NB4 (cell line): ENCODE measurements at regions not wholly inside any gene's neighbourhood (a gene's known extent, or its start where the extent isn't known, plus 50 kb on each side); places are given as distances from the start of the nearest gene placed in this dataset.
"Not testable (repeated sequence)": the region's sequence is repeated elsewhere in the genome, so short reads cannot be mapped to it uniquely, and the experiment has no call there.

ENCODE experiments used
- DNase-seq: peaks from one replicate; pipeline ENCODE4 v3.0.0; 2010; ENCODE audit warnings: low read depth
- H3K4me3 ChIP-seq: one replicate; pipeline ENCODE4 v1.5.1; 2011; ENCODE audit warnings: mild to moderate bottlenecking, low read depth, low read length, moderate library complexity
- CTCF ChIP-seq: IDR thresholded peaks from one replicate; pipeline ENCODE4 v1.5.1; 2012; ENCODE audit warnings: low read depth, low read length
- MAX ChIP-seq: IDR thresholded peaks from 2 replicates; pipeline ENCODE4 v1.6.1; 2011; ENCODE audit warnings: low read depth, low read length
- MYC ChIP-seq: IDR thresholded peaks from 2 replicates; pipeline ENCODE4 v1.6.1; 2011; ENCODE audit warnings: low read depth, low read length
- POLR2A ChIP-seq: IDR thresholded peaks from 2 replicates; pipeline ENCODE4 v1.6.1; 2011; ENCODE audit warnings: mild to moderate bottlenecking; ENCODE audit not compliant: insufficient read length; ENCODE audit errors: extremely low read depth

- TF ChIP-seq MYC = no peak
- no peak for TF ChIP-seq MAX
- no peak for TF ChIP-seq POLR2A
- no peak for TF ChIP-seq CTCF
- no peak for DNase-seq
Measured at GRCh38 chr11:93908689-93909088, 58.3 kb upstream of the VSTM5 start.

GRCh38 chr11:93917673-93918072 is 67.3 kb upstream of the VSTM5 start:
- DNase-seq = no peak
- TF ChIP-seq MAX = no peak
- TF ChIP-seq CTCF = no peak
- TF ChIP-seq POLR2A = no peak
- no peak for TF ChIP-seq MYC
- H3K4me3 ChIP-seq = no peak overlapping the region

More at GRCh38 chr11:93908689-93909088, 58.3 kb upstream of the VSTM5 start:
- no peak overlapping the region for H3K4me3 ChIP-seq

- peak; percentile 72 for DNase-seq
- TF ChIP-seq POLR2A = no peak
- TF ChIP-seq MYC = no peak; the same call in 1 of the 2 replicates
- peak; percentile 94 for TF ChIP-seq CTCF
- TF ChIP-seq MAX = peak; percentile 42
- no peak overlapping the region for H3K4me3 ChIP-seq
Measured at GRCh38 chr11:93921695-93922468, 71.5 kb upstream of the VSTM5 start.

- no peak for DNase-seq
- no peak for TF ChIP-seq CTCF
- no peak overlapping the region for H3K4me3 ChIP-seq
Measured at GRCh38 chr11:93922830-93923229, 72.4 kb upstream of the VSTM5 start.

GRCh38 chr11:93926099-93926498 is 75.7 kb upstream of the VSTM5 start:
- not testable (repeated sequence) for H3K4me3 ChIP-seq, DNase-seq

GRCh38 chr11:93929407-93929806 is 79.0 kb upstream of the VSTM5 start:
- DNase-seq = no peak
- H3K4me3 ChIP-seq = no peak overlapping the region
- TF ChIP-seq POLR2A (no peak), CTCF (no peak)
